ENCODE measurements at regions not wholly inside any gene's neighbourhood (a gene's known extent, or its start where the extent isn't known, plus 50 kb on each side); places are given as distances from the start of the nearest gene placed in this dataset.

DNA sequence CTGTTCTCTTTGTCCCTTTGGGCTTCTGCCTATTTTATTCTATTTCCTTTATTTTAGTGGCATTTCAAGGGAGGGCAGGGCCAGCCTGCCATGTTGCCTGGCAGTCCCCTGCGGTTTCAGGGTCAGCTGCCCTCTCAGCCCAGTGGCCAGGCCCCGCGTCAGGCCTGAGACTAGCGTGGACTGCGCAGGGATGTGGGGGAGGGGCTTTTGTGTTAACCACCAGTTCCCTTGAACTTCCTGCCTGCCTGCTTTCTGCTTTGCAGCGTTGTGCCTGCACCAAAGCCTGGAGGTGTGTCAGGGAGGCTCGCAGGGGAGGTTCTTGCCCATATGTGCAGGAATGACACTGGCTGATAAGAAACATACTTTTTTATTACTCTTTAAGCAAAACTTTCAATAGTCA lies 157.6 kb downstream of the SLC35B3 start:
- no peak for ATAC-seq
- no peak for DNase-seq (ENCODE audit: low spot score)

DNA sequence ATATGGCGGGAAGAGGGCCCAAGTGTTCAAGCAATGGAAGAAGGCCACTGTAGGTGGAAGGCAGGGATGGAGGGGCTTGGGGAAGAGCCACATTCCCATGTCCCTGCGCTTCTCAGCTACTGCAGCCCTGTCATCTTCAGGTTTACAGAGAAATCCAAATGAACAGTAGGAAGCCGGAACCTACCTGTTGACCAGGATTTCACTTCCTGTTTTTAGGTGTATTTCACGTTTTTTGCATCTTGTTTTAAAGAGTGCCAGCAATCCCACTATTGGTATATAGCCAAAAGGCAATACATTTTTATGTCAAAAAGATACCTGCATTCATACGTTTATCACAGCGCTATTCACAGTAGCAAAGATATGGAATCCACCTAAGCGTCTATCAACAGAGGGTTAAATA lies 159.2 kb downstream of the SLC35B3 start:
- ATAC-seq, result no peak
- DNase-seq (ENCODE audit: low spot score), result no peak

DNA sequence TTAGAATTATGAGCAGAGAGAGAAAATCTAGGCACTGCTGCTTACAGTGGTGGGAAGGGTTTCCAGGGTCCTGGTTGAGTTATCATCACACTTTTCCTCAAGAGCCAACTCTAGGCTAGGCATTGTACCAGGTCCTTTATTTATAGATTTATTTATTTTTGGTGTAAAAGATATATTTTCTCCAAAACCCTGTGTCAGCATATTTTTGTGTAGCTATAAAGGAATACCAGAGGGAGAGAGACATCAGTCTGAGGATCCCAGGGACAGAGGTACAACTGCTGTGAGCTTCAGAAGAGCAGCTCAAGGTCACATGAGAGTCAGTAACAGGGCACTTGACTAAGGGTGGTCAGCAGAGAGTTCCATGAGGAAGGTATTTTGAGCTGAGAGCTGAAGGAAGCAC lies 159.7 kb downstream of the SLC35B3 start:
- DNase-seq (ENCODE audit: low spot score) (no peak), ATAC-seq (no peak)

DNA sequence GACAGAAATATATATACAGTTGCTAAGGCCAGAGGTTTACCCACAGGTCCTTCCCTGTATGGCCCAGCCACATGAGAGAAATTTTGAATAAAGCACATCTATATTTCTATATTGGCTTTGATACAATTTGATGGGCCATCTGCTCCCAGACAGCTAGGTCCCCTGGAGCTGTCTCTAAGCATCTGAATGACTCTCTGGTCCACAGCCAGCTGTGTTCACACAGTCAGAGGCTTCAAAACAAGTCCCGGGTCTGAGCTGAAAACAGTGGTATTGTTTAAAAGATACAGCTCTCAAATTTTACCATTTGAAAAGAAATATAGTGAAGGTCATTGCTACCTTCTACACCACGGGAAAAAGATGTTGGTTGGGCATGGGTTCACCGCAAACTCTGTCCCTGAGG lies 161.1 kb downstream of the SLC35B3 start:
- ATAC-seq (no peak), DNase-seq (ENCODE audit: low spot score) (no peak)

DNA sequence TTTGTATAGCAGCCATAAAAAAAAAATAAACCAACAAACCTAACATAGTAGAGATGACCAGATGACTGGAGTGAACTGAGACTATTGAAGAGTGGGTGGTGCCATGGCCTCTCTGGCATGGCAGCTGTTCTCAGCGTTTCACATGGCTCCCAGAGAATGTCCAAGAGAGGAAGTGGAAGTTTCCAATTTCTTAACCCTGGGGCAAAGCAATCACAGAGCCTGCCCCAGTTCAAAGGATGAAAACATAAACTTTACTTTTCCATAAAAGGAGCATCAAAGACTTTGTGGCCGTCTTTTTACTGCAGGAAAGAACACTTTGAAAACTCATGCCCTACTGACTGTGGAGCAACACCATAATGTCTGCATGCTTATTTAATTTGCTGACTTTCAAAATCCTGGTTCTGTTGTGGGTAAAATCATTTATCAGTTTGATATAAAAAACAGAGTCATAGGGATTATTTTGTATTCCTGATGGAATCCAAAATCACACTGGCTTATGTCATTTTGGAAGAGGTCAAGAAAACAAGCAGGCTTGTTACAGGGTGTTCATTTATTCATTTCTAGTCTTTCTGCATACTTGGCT lies 165.4 kb downstream of the SLC35B3 start:
- ATAC-seq (no peak), DNase-seq (ENCODE audit: low spot score) (no peak)

DNA sequence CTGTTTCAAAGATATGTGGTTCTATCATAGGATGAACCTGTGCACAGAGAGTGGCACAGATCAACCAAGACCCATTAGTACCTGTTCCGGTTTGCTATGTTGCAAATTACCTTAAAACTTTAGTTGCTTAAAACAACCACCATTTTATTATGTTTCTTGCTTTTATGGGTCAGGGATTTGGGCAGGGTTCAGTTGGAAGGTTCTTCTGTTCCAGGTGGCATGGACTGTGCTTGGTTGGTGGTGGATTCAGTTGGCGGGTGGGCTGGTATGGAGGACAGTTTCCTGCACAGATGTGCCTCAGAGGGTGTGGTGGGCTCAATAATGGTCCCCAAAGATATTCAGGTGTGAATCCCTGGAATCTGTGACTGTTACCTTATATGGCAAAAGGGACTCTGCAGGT lies 166.3 kb downstream of the SLC35B3 start:
- DNase-seq (ENCODE audit: low spot score), result no peak
- ATAC-seq, result no peak

DNA sequence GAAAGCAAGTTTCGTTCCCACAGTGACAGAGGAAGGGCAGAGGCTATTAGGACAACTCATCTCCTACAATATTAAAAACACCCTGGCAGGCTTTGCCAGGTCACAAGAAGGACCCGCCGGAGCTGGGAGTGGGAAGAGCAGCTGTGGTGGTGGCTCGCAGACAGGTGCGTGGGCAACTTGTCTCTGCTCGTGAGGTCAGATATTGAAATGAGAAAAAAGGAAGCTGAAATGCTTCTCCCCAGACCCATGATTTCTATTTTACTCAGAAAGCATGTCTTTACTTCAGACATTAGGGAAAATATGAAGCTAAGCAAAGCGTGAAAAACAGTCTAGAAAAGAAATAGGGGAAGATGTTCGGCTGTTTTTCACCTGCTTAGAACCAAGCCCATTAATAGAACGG lies 166.3 kb upstream of the EEF1E1 start:
- ATAC-seq, result no peak
- no peak for DNase-seq (ENCODE audit: low spot score)

DNA sequence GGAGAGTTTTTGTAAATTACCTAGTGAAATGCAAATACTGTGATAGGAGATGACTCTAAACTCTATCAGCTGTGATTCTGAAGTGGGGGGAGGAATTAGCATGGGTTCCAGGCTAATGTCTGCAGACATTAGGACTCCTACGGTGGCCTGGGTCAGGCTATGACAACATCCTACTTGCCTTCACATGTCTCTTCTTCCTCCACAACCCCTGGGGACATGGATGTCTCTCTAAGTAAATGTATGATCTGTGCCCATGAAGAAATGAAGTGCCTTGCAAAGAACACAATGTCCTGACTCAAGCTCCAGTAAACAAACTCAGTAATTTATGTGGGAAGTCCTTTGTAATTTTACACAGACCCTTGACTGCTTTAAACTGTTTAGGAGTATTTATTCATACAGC lies 165.8 kb upstream of the EEF1E1 start:
- no peak for ATAC-seq
- DNase-seq (ENCODE audit: low spot score), result no peak

DNA sequence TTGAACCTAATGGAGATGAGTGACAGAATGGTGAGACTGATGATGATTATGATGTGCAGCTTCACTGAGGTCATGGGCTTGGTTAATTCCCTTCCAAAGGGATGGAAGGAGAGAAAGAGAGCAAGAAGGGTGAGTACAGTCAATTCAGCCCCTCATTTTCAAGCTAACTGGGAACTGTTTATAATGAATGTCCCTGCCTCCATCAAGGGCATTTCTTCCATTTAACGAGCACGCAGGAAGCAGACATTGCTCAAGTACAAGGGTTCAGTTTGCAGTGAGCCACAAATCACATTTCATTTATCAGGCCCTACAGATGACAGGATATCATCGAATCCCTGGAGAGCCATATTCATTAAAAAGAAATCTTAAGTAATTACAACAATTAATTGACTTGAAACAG lies 158.3 kb upstream of the EEF1E1 start:
- ATAC-seq (no peak), DNase-seq (ENCODE audit: low spot score) (no peak)

DNA sequence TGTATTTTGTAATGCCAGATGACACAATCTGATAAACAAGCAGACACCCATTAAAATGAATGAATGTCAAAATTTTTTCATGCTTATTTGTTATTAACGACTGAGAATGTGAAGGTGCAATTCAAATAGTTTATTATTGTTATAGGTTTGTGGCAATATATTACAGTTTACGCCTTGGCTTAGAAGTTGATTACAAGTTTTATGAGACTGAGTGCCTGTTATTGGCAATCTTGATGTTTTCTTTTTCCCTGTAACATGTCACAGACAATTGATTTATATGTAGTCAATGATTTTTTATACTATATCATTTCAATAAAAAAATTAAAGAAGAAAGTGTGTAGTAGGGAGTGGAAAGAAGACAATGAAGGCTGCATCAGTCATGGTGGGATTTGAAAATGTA lies 144.1 kb upstream of the EEF1E1 start:
- DNase-seq (ENCODE audit: low spot score) (no peak), ATAC-seq (no peak)

DNA sequence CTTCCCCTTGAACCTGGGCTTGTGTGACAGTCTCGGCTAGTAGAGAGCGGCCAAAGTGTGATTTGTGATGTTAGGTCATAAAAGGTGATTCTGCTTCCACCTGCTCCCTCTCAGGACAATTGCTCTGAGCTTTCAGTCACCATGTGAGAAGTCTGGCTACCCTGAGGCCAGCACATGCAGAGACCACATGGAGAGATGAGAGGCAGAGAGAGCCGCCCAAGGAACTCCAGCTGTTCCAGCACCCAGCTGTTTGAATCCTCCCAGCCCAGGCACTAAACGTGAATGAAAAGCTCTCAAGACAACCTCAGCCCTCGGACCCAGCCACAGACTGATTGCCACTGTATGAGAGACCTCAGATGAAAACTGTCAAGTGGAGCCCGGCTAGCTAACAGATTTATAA lies 143.4 kb upstream of the EEF1E1 start:
- ATAC-seq (no peak), DNase-seq (ENCODE audit: low spot score) (no peak)

DNA sequence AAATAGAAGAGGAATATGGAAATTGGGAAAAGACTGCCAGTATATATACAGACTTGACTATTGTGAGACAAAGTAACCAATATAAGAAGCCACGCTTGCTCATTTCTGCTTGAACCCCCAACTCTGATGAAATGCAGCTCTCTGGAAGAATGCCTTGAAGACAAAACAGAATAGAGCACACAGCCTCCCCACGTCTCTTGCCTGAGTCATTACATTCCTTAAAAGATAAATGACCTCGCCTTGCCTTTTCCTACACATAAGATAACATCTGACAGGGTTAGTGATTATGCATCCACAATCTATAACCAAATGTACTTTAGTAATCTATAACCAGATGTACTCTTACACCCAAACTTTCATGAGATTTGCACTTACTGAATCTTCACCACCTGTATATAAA lies 141.1 kb upstream of the EEF1E1 start:
- no peak for ATAC-seq
- DNase-seq (ENCODE audit: low spot score), result no peak

DNA sequence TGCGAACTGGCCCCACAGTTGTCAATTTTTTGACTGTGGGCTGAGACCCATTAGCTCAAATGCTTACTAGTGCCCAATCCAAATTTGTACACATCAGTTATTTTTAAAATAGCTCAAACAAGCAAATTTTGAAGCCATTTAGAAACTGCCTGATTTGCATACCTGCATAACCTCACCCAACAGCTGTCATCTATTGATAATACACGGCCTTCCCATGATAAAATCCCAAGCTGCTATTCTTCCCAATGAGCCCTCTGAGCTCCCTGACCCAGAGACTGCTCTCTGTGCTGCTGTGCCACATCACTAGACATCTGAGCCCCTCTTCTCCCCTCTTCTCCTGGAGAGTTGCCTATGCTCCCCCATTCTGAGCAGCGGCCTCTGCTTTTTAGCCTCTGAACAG lies 140.5 kb upstream of the EEF1E1 start:
- no peak for ATAC-seq
- DNase-seq (ENCODE audit: low spot score), result no peak

DNA sequence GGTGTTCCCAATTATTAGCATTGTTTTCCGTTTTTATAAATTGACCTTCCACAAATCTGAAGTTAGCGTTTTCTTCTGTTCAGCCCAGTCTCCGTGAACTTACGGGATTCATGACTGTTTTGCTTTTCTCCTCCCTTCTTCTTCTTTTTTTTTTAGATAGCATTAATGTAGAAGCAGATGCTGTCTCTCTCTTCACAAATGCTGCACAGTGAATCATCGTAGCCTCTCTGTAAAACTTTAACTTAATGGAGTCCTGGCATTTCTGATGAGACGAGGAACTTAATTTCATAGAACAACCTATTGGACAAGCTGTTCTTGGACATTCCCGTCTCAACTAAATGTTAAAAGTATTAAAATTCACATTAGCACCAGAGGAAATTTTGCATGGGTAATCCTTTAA lies 138.0 kb upstream of the EEF1E1 start:
- no peak for DNase-seq (ENCODE audit: low spot score)
- no peak for ATAC-seq

DNA sequence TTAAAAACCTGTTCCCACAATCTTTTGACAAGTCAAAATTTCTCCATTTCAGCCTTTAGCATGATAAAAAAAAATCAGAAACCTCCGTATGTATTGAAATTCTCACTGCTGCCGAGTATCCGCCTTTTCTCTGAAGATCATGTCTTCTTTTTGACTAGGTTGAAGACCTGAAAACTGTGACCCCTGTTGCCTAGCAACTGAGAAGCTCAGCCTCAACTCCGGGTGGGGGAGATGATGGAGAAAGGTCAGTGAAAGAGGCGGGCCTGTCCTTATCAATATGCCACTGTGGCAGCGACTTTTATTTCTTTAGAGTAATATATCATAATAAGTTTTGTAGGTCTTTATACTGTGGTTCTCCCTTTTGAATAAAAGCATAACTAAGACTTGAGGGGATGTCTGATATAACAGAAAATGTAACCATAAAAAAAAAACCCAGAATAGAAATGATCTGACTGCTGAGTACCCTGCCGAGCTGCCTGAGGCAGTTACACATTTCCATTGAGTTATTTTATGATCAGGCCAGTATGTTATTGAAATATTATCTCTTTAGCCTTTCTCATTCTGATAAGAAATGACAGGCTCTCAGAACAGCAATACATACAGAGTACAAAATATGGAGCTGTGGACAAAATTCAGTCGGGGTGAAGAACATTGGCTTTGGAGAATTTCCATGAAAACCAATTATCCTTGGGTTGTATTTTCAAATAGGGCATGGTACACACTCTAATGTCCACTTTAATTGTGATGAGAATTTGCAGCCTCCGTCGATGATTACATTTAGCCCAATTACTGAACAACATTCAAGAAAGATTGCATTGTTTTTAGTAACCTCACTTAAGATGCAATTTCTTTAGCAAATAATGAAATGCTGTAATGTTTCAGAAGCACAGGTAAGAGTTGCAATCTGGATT lies 136.7 kb upstream of the EEF1E1 start:
- ATAC-seq (no peak), DNase-seq (ENCODE audit: low spot score) (no peak)

DNA sequence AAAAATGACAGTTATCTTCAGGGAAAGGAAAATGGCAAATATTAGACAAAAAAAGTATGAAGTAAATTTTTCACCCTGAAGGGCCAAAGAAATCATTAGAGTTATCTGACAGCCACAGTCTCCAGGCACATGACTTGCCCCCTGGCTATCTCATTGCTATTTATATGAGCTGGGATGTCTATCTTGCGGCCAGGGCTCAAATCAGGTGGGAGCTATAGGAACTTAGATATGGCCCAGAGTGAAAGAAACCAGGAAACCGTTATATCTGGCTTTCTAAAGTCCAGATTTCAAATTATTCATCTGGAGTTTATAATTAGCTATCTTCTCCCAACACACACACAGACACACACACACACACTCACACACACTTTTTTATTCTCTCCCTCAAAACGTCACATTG lies 135.3 kb upstream of the EEF1E1 start:
- ATAC-seq (no peak), DNase-seq (ENCODE audit: low spot score) (no peak)

DNA sequence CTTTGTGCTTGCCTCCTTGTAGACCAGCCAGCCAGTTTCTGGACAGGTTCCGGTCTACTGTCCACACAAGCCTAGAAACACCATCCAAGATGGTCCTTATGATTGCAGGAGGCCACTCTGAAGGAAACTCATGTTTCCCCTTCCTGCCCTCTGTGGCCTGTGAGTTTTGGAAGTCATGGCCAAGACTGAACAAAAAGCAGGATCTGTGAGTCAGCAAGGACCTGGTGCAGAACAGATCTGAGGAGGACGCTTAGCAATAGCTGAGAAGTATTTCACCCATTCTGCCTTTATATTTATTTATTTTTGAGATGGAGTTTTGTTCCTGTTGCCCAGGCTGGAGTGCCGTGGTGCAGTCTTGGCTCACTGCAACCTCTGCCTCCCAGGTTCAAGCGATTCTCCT lies 134.6 kb upstream of the EEF1E1 start:
- no peak for ATAC-seq

DNA sequence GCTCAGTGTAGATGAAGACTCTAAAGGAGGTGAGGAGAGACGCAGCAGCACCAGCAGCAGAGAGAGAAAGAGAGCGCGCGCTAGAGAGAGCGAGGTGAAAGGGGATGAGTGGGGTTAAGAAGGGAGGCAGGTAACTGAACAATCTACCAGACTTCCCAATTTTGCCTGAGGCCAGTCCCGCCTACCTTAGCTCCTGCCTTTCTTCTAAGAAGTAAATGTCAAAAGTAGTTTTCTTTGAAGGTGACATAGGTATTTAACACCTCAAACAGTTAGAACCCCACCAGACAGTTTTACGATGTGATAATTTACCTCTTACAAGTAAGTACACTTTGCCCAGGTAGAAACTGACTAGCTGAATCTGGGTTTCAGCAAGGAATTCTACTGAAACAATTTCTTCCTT lies 132.0 kb upstream of the EEF1E1 start:
- ATAC-seq (no peak), DNase-seq (ENCODE audit: low spot score) (no peak)

More for the DNA sequence above, 134.6 kb upstream of the EEF1E1 start:
- DNase-seq (ENCODE audit: low spot score), result no peak

DNA sequence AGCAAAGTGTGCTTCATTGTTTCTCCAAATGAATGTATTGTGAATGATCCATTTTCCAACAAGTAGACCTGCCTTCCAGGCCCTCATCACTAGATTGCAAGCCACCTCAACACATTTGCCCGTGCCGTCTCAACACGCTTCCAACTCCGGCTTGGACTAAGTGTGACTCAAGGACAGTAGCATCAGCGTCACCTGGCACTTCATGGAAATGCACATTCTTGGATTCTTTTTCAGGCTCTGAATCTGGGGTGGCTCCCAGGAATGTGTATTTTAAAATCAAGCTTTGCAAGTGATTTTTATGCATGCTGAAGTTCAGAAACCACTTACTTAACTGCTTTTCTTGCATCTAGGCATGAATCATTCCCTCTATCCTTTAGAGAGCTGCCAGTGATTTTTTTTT lies 129.6 kb upstream of the EEF1E1 start:
- DNase-seq (ENCODE audit: low spot score), result no peak
- no peak for ATAC-seq

DNA sequence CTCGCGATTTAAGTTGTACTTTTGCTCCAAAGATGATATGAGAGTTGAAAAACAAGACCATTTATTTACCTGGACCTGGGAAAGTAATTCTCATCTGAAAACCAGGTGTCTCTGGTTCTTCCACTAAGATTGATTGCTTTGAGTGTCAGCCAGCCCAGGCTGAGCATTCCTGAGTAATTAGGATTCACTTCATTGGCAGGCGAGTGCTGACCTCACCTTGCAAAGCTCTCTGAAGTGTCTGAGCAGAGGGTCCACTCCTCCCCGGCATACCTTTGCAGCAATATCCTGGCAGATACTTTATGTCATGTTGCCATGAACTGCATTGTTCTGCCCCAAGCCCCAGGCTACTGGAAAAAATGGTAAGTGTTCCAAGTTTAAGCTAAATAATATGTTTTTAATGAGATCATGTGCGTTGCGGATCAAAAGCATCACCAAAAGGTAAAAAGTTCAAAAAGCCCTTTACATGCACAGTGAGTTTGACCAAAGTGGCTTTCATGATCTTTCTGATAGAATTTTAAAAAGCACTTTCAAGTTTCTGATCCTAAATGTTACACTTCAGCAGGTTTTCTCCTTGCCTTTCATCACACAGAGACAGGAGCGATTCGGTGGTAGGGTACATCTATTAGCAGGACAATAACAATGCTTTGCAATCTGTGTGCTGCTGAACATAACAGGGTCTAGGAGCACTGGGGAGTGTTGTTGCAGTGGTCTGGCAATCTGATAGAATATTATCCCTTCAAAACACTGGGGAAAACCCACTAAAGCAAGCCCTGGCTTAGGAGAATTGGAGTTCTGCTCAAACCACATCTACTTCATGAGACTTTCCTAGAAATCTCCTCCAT lies 127.8 kb upstream of the EEF1E1 start:
- ATAC-seq (no peak), DNase-seq (ENCODE audit: low spot score) (no peak)

DNA sequence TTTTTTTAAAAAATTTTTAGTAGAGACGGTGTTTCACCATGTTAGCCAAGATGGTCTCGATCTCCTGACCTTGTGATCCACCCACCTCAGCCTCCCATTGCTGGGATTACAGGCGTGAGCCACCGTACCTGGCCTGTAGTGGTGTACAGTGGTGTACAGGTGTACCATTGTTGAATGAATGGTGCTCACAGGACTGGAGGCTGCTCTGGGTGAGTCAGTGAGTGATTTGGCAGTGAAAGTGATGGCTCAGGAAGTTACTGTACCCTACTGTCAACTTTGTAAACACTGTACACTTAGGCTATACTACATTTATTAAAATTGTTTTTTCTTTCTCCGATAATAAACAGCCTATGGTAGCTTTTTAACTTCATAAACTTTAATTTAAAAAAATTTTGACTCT lies 122.8 kb upstream of the EEF1E1 start:
- DNase-seq (ENCODE audit: low spot score) (no peak), ATAC-seq (no peak)

DNA sequence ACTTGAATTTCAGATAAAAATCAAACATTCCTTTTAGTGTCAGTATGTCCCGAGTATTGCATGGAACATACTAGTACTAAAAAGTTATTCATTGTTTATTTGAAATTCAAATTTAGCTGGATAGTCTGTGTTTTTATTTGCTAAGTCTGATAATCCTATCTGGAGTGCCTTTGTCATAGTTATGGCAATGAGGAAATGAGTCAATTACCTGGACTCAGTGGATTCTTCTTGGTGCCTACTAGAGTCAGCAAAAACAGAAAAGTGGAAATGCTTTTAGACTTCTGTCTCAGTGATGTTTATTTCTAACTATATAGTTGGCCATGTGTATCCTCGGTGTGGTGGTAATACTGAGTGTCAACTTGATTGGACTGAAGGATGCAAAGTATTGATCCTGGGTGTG lies 121.3 kb upstream of the EEF1E1 start:
- DNase-seq (ENCODE audit: low spot score), result no peak
- no peak for ATAC-seq
